OCI-LY7 (cell line): ENCODE measurements at regions not wholly inside any gene's neighbourhood (a gene's known extent, or its start where the extent isn't known, plus 50 kb on each side); places are given as distances from the start of the nearest gene placed in this dataset.

ENCODE experiments used
- BruUV-seq: library from RNA; stranded (reverse); fragments of 400-500 nt; replicated peaks from 2 replicates; lab custom pipeline; 2021; lab: Mats Ljungman, UMichigan
- CTCF ChIA-PET: fragments of 300-600 bp; sonication (Branson Sonifier 250); formaldehyde crosslinking; loops from one replicate; lab custom pipeline; 2022; ENCODE audit warnings: antibody characterized with exemption; ENCODE audit not compliant: unreplicated experiment; lab: Charles Lee
- POLR2A ChIA-PET: fragments of 300-600 bp; sonication (Branson Sonifier 250); formaldehyde crosslinking; loops from one replicate; lab custom pipeline; 2022; ENCODE audit warnings: antibody characterized with exemption; lab: Charles Lee
- DNase-seq: peaks from one replicate; pipeline ENCODE4 v3.0.0-alpha.2; 2015; ENCODE audit warnings: low spot score
- H2AFZ ChIP-seq: fragments of 200-600 bp; sonication (generic), shearing (Covaris generic); 2 replicates; pipeline ENCODE4 v1.6.1; 2014; ENCODE audit warnings: mild to moderate bottlenecking, antibody characterized with exemption, low read length, moderate library complexity
- H3K27ac ChIP-seq: fragments of 200-600 bp; sonication (generic); 2 replicates; pipeline ENCODE4 v1.5.1; 2014; ENCODE audit warnings: mixed run types, low read depth, mild to moderate bottlenecking, moderate library complexity, low read length, inconsistent platforms; ENCODE audit not compliant: poor library complexity, severe bottlenecking
- H3K36me3 ChIP-seq: fragments of 200-600 bp; sonication (generic); 2 replicates; pipeline ENCODE4 v1.6.1; 2014; ENCODE audit warnings: mild to moderate bottlenecking, antibody characterized with exemption, low read length, moderate library complexity, mixed read lengths; ENCODE audit not compliant: insufficient read depth
- H3K4me1 ChIP-seq: fragments of 200-600 bp; sonication (generic); 2 replicates; pipeline ENCODE4 v1.5.1; 2014; ENCODE audit warnings: mild to moderate bottlenecking, low read length; ENCODE audit not compliant: insufficient read depth, poor library complexity, severe bottlenecking
- H3K4me2 ChIP-seq: fragments of 200-600 bp; sonication (generic); 2 replicates; pipeline ENCODE4 v1.6.1; 2014; ENCODE audit warnings: mild to moderate bottlenecking, low read length
- H3K4me3 ChIP-seq: fragments of 200-600 bp; sonication (generic); 2 replicates; pipeline ENCODE4 v1.5.1; 2014; ENCODE audit warnings: mild to moderate bottlenecking, low read depth, low read length; ENCODE audit not compliant: poor library complexity, severe bottlenecking
- H3K79me2 ChIP-seq: fragments of 200-600 bp; sonication (generic); 2 replicates; pipeline ENCODE4 v1.6.1; 2016; ENCODE audit warnings: low read depth, mild to moderate bottlenecking, low read length, moderate library complexity, mixed read lengths; ENCODE audit not compliant: insufficient read depth
- H3K9me2 ChIP-seq: fragments of 200-600 bp; sonication (generic); 2 replicates; pipeline ENCODE4 v1.6.1; 2016; ENCODE audit warnings: mild to moderate bottlenecking, low read length, mixed read lengths; ENCODE audit not compliant: insufficient read depth
- H3K9me3 ChIP-seq: fragments of 200-600 bp; sonication (generic); 2 replicates; pipeline ENCODE4 v1.6.1; 2014; ENCODE audit warnings: mild to moderate bottlenecking, mixed run types, low read length, mixed read lengths
- H4K20me1 ChIP-seq: fragments of 200-600 bp; sonication (generic); 2 replicates; pipeline ENCODE4 v1.6.1; 2014; ENCODE audit warnings: mild to moderate bottlenecking, antibody characterized with exemption, low read length, moderate library complexity, mixed read lengths; ENCODE audit not compliant: insufficient read depth
- CTCF ChIP-seq: fragments of 200-600 bp; sonication (generic); conservative IDR thresholded peaks from 2 replicates; pipeline ENCODE4 v1.5.1; 2014; ENCODE audit warnings: mild to moderate bottlenecking, antibody characterized with exemption, low read length, moderate library complexity, mixed read lengths
- EZH2phosphoT487 ChIP-seq: fragments of 200-600 bp; sonication (generic); IDR thresholded peaks from 2 replicates; pipeline ENCODE4 v1.6.1; 2018; ENCODE audit warnings: low read depth, borderline replicate concordance, mild to moderate bottlenecking, mixed run types, antibody characterized with exemption, low read length, moderate library complexity, mixed read lengths
- intact Hi-C: fragments of 100-400 bp; cut with micrococcal nuclease; formaldehyde crosslinking; loops from one replicate; pipeline ENCODE4 v1.10.0; 2022; ENCODE audit not compliant: unreplicated experiment

GRCh38 chr2:188835821-188836220 is 138.4 kb upstream of the COL3A1 start:
- no peaks in the 10 kb centered on the region for H3K79me2 ChIP-seq
- BruUV-seq = no TSS peak
- no peaks in the 10 kb centered on the region for H3K9me3 ChIP-seq
- H3K27ac ChIP-seq = no peak overlapping the region
- TF ChIP-seq CTCF (no peak), EZH2phosphoT487 (no peak)
- CTCF ChIA-PET = no interaction called here
- H3K4me1 ChIP-seq = no peaks in the 10 kb centered on the region
- no peak overlapping the region for H2AFZ ChIP-seq
- intact Hi-C loops = no loop called here
- H3K36me3 ChIP-seq = no peaks in the 10 kb centered on the region
- POLR2A ChIA-PET = no interaction called here
- H4K20me1 ChIP-seq = no peaks in the 10 kb centered on the region
- H3K9me2 ChIP-seq = no peaks in the 10 kb centered on the region
- no peak overlapping the region for H3K4me3 ChIP-seq
- no peak overlapping the region for H3K4me2 ChIP-seq
- no peak for DNase-seq

- ChIA-PET POLR2A (no interaction called here), CTCF (no interaction called here)
- DNase-seq = no peak
- Histone ChIP-seq H3K9me3 (no peaks in the 10 kb centered on the region), H3K9me2 (no peaks in the 10 kb centered on the region), H3K27ac (no peak overlapping the region), H3K4me2 (no peak overlapping the region), H3K79me2 (no peaks in the 10 kb centered on the region), H4K20me1 (no peaks in the 10 kb centered on the region), H2AFZ (no peak overlapping the region), H3K4me1 (no peaks in the 10 kb centered on the region), H3K4me3 (no peak overlapping the region), H3K36me3 (no peaks in the 10 kb centered on the region)
- TF ChIP-seq CTCF (no peak), EZH2phosphoT487 (no peak)
- no TSS peak for BruUV-seq
- intact Hi-C loops = no loop called here
Observed at GRCh38 chr2:188845692-188846091, 128.5 kb upstream of the COL3A1 start.

- Histone ChIP-seq H3K9me2 (no peaks in the 10 kb centered on the region), H4K20me1 (no peaks in the 10 kb centered on the region), H3K79me2 (no peaks in the 10 kb centered on the region), H3K36me3 (no peaks in the 10 kb centered on the region), H3K4me1 (no peaks in the 10 kb centered on the region), H3K4me3 (no peak overlapping the region), H3K9me3 (no peaks in the 10 kb centered on the region), H2AFZ (no peak overlapping the region), H3K4me2 (no peak overlapping the region), H3K27ac (no peak overlapping the region)
- no TSS peak for BruUV-seq
- ChIA-PET CTCF (no interaction called here), POLR2A (interaction anchor here (0.7 kb wide), 1 partner anchor 78 kb away, joined by 3 read pairs; no protein-coding TSS in a partner anchor)
- no peak for TF ChIP-seq EZH2phosphoT487
- no peak for TF ChIP-seq CTCF
- intact Hi-C loops = no loop called here
- no peak for DNase-seq
Observed at GRCh38 chr2:188848887-188849435, 125.2 kb upstream of the COL3A1 start.
